GM23338 (cell line): ENCODE measurements at regions not wholly inside any gene's neighbourhood (a gene's known extent, or its start where the extent isn't known, plus 50 kb on each side); places are given as distances from the start of the nearest gene placed in this dataset.

Experiments used
- CREB1 ChIP-seq: fragments of 250-450 bp; sonication (Bioruptor Pico); IDR thresholded peaks from 2 replicates; pipeline ENCODE4 v1.5.0; 2020; ENCODE audit warnings: low read depth, mild to moderate bottlenecking, moderate library complexity
- CTCF ChIP-seq, 2 experiments: fragments of 200-600 bp in 1 of 2; sonication (generic) in 1 of 2; conservative IDR thresholded peaks; 2 replicates each; pipeline versions ENCODE4 v1.5.1 to v1.6.1; 2016 to 2017; ENCODE audit warnings: antibody characterized with exemption in 2 of 2, low read depth in 2 of 2, mild to moderate bottlenecking in 2 of 2, moderate library complexity in 1 of 2
- ETS1 ChIP-seq: IDR thresholded peaks from 2 replicates; pipeline ENCODE4 v1.6.1; 2016; ENCODE audit warnings: antibody characterized with exemption
- EZH2 ChIP-seq: fragments of 200-600 bp; sonication (generic); IDR thresholded peaks from one replicate; pipeline ENCODE4 v1.8.0; 2017; ENCODE audit warnings: antibody characterized with exemption, mild to moderate bottlenecking, low read depth; ENCODE audit not compliant: unreplicated experiment
- EZH2phosphoT487 ChIP-seq: fragments of 200-600 bp; sonication (generic); IDR thresholded peaks from one replicate; pipeline ENCODE4 v1.8.1; 2018; ENCODE audit warnings: antibody characterized with exemption; ENCODE audit not compliant: unreplicated experiment
- JUNB ChIP-seq: IDR thresholded peaks from one replicate; pipeline ENCODE4 v1.6.1; 2016; ENCODE audit warnings: antibody characterized with exemption; ENCODE audit not compliant: unreplicated experiment
- NANOG ChIP-seq: IDR thresholded peaks from 2 replicates; pipeline ENCODE4 v1.6.1; 2016; ENCODE audit warnings: antibody characterized with exemption, borderline replicate concordance
- POLR2AphosphoS5 ChIP-seq: IDR thresholded peaks from 2 replicates; pipeline ENCODE4 v1.6.1; 2016; ENCODE audit warnings: antibody characterized with exemption, low read depth
- REST ChIP-seq: IDR thresholded peaks from one replicate; pipeline ENCODE4 v1.6.1; 2018; ENCODE audit warnings: antibody characterized with exemption; ENCODE audit not compliant: unreplicated experiment
- STAT1 ChIP-seq: IDR thresholded peaks from one replicate; pipeline ENCODE4 v1.6.1; 2016; ENCODE audit warnings: antibody characterized with exemption; ENCODE audit not compliant: unreplicated experiment
- ZNF114 ChIP-seq: fragments of 250-450 bp; sonication (Bioruptor Pico); IDR thresholded peaks from 2 replicates; pipeline ENCODE4 v1.5.0; 2020; ENCODE audit warnings: mild to moderate bottlenecking, moderate library complexity
- ZNF331 ChIP-seq: fragments of 250-450 bp; sonication (Bioruptor Pico); IDR thresholded peaks from 2 replicates; pipeline ENCODE4 v1.5.0; 2020; ENCODE audit warnings: low read depth, mild to moderate bottlenecking, moderate library complexity
- ZNF462 ChIP-seq: fragments of 250-450 bp; sonication (Bioruptor Pico); IDR thresholded peaks from 2 replicates; pipeline ENCODE4 v1.5.0; 2020; ENCODE audit warnings: mild to moderate bottlenecking, moderate library complexity

GRCh38 chr9:29150606-29151005 is 1577.3 kb upstream of the C9orf72 start:
- no peak for TF ChIP-seq POLR2AphosphoS5
- no peak for TF ChIP-seq STAT1
- TF ChIP-seq EZH2, result no peak
- TF ChIP-seq CTCF (conservative IDR thresholded peaks at IDR 0.05; ENCODE audit: low read depth in 2 of 2), result no peak
- TF ChIP-seq EZH2phosphoT487, result no peak
- no peak for TF ChIP-seq ZNF114 (CRISPR knock-in tag)
- no peak for TF ChIP-seq NANOG
- no peak for TF ChIP-seq REST
- TF ChIP-seq ZNF462 (CRISPR knock-in tag), result no peak
- TF ChIP-seq CREB1 (CRISPR knock-in tag), result no peak
- no peak for TF ChIP-seq JUNB
- TF ChIP-seq ETS1, result no peak
- TF ChIP-seq ZNF331 (CRISPR knock-in tag), result no peak
